ENCODE measurements at regions not wholly inside any gene's neighbourhood (a gene's known extent, or its start where the extent isn't known, plus 50 kb on each side); places are given as distances from the start of the nearest gene placed in this dataset.

DNA sequence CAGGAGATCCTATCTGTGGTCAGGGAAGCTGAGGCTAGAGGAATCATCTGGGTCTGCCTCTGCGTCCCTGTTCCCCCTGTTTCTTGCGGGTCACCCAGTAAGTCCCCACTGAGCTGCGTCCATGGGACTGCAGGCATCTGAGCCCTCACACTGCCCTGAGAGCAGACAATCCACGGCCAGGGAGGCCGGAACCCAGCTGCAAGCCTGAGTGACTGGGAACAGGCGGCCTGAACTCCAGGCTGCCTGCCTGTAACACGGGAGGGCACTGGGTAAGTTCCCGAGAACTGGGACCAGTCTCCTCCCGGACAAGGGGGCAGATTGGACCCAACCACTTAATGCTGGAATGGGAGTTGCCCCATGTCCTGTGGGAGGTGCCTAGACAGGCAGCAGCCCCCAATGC, 727.4 kb downstream of the BRD1 start:
- H3K9me3 Mint-ChIP-seq, result no peaks in the 10 kb centered on the region
- H3K27me3 Mint-ChIP-seq (ENCODE audit: low read depth), result peaks cover 47% of the 10 kb centered on the region
- no peak overlapping the region for H3K27ac Mint-ChIP-seq
- no peak for TF ChIP-seq CTCF (IDR thresholded peaks at IDR 0.05; ENCODE audit: unreplicated experiment in 3 of 3)
- H3K4me1 Mint-ChIP-seq, result no peaks in the 10 kb centered on the region
- no peak overlapping the region for H3K4me3 Mint-ChIP-seq
- no peaks in the 10 kb centered on the region for H3K36me3 Mint-ChIP-seq (ENCODE audit: low read depth)

- Mint-ChIP-seq H3K4me3 (no peak overlapping the region), H3K9me3 (no peaks in the 10 kb centered on the region), H3K27ac (no peak overlapping the region), H3K36me3 (ENCODE audit: low read depth) (no peaks in the 10 kb centered on the region), H3K4me1 (no peaks in the 10 kb centered on the region), H3K27me3 (ENCODE audit: low read depth) (peaks cover 43% of the 10 kb centered on the region)
- no peak for TF ChIP-seq CTCF (IDR thresholded peaks at IDR 0.05; ENCODE audit: unreplicated experiment in 3 of 3)
Observed at GRCh38 chr22:49099496-49100124, 728.1 kb downstream of the BRD1 start.

- Mint-ChIP-seq H3K4me3 (no peak overlapping the region), H3K27ac (no peak overlapping the region), H3K9me3 (no peaks in the 10 kb centered on the region), H3K27me3 (ENCODE audit: low read depth) (peaks cover 38% of the 10 kb centered on the region), H3K36me3 (ENCODE audit: low read depth) (no peaks in the 10 kb centered on the region), H3K4me1 (no peaks in the 10 kb centered on the region)
- TF ChIP-seq CTCF (IDR thresholded peaks at IDR 0.05; ENCODE audit: unreplicated experiment in 3 of 3), result no peak
Observed at GRCh38 chr22:49099089-49099488, 728.6 kb downstream of the BRD1 start.

DNA sequence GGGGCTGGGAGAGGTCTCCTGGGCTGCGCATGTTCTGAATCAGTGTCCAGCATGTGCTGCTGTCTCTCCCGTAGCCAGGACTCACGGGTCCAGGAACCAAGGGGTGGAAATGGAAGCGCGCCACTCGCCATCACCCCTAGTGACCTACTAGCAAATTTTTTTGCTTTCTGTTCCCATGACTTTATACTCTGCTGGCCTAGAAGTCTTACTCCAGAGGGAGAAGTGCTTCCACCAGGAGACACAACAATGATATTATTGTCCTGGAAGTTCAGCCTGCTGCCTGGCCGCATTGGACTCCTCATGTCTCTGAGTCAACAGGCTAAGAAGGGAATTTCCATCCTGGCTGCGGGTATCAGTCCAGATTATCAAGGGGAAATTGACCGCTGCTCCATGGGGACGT, 729.7 kb downstream of the BRD1 start:
- Mint-ChIP-seq H3K36me3 (ENCODE audit: low read depth) (no peaks in the 10 kb centered on the region), H3K27me3 (ENCODE audit: low read depth) (peaks cover 36% of the 10 kb centered on the region), H3K4me3 (no peak overlapping the region), H3K4me1 (no peaks in the 10 kb centered on the region), H3K9me3 (no peaks in the 10 kb centered on the region), H3K27ac (no peak overlapping the region)
- TF ChIP-seq CTCF (IDR thresholded peaks at IDR 0.05; ENCODE audit: unreplicated experiment in 3 of 3), result no peak

GRCh38 chr22:49097171-49097925, 730.3 kb downstream of the BRD1 start:
- no peaks in the 10 kb centered on the region for H3K4me1 Mint-ChIP-seq
- peaks cover 36% of the 10 kb centered on the region for H3K27me3 Mint-ChIP-seq (ENCODE audit: low read depth)
- no peak overlapping the region for H3K4me3 Mint-ChIP-seq
- no peaks in the 10 kb centered on the region for H3K9me3 Mint-ChIP-seq
- no peaks in the 10 kb centered on the region for H3K36me3 Mint-ChIP-seq (ENCODE audit: low read depth)
- H3K27ac Mint-ChIP-seq, result no peak overlapping the region
- no peak for TF ChIP-seq CTCF (IDR thresholded peaks at IDR 0.05; ENCODE audit: unreplicated experiment in 3 of 3)

DNA sequence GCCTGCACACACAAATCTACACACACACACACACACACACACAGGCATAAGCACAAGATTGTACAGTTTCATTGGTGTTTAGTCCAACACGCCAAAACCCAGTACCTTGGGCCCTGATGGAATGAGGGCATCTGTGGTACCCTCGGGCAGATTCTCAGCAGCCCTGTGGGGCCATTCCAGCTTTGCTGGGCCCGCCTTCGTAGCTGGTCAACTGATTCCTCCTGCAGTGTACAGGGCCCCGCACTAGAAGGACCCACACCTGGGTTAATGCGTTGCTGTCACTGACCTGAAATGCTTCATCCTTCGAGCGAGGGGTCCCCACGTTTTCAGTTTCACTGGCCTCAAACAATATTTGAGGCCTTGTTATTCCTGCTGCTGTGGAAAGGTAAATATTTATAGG, 731.2 kb downstream of the BRD1 start:
- H3K27me3 Mint-ChIP-seq (ENCODE audit: low read depth), result peaks cover 31% of the 10 kb centered on the region
- no peak for TF ChIP-seq CTCF (IDR thresholded peaks at IDR 0.05; ENCODE audit: unreplicated experiment in 3 of 3)
- no peak overlapping the region for H3K27ac Mint-ChIP-seq
- H3K36me3 Mint-ChIP-seq (ENCODE audit: low read depth), result no peaks in the 10 kb centered on the region
- no peak overlapping the region for H3K4me3 Mint-ChIP-seq
- no peaks in the 10 kb centered on the region for H3K9me3 Mint-ChIP-seq
- no peaks in the 10 kb centered on the region for H3K4me1 Mint-ChIP-seq

Data from nephron (organoid).